ENCODE measurements at regions not wholly inside any gene's neighbourhood (a gene's known extent, or its start where the extent isn't known, plus 50 kb on each side); places are given as distances from the start of the nearest gene placed in this dataset.
"Not testable (repeated sequence)": the region's sequence is repeated elsewhere in the genome, so short reads cannot be mapped to it uniquely, and the experiment has no call there.

GRCh38 chr11:7186676-7187075 lies 65.0 kb upstream of the SYT9 start:
- Mint-ChIP-seq H3K4me1 (no peaks in the 10 kb centered on the region), H3K27me3 (ENCODE audit: low read depth) (no peaks in the 10 kb centered on the region; the same call in 1 of the 2 replicates), H3K27ac (no peak overlapping the region), H3K36me3 (no peaks in the 10 kb centered on the region), H3K4me3 (no peak overlapping the region), H3K9me3 (no peaks in the 10 kb centered on the region)
- ATAC-seq (no peak), DNase-seq (ENCODE audit: low spot score) (no peak)
- TF ChIP-seq CREM (CRISPR knock-in tag; IDR thresholded peaks at IDR 0.05): no peak
- TF ChIP-seq MYBL2 (CRISPR knock-in tag; IDR thresholded peaks at IDR 0.05): no peak
- no peak for TF ChIP-seq ZNF532 (CRISPR knock-in tag; IDR thresholded peaks at IDR 0.05; ENCODE audit: borderline replicate concordance)
- no peak for TF ChIP-seq RELA (CRISPR knock-in tag; IDR thresholded peaks at IDR 0.05; ENCODE audit: borderline replicate concordance)
- no peak for TF ChIP-seq FOXK1 (CRISPR knock-in tag; IDR thresholded peaks at IDR 0.05)
- TF ChIP-seq ZNF121 (CRISPR knock-in tag; IDR thresholded peaks at IDR 0.05): no peak
- no peak for TF ChIP-seq NR1H2 (CRISPR knock-in tag; IDR thresholded peaks at IDR 0.05)
- ChIA-PET POLR2A (no interaction called here), CTCF (no interaction called here)

- POLR2A ChIA-PET; H3K27ac Mint-ChIP-seq; H3K4me1 Mint-ChIP-seq; DNase-seq (ENCODE audit: low spot score); H3K36me3 Mint-ChIP-seq; H3K9me3 Mint-ChIP-seq; H3K27me3 Mint-ChIP-seq (ENCODE audit: low read depth); ATAC-seq; H3K4me3 Mint-ChIP-seq; CTCF ChIA-PET: not testable (repeated sequence)
Measured at GRCh38 chr11:7192785-7193184, 58.9 kb upstream of the SYT9 start.

- no peak overlapping the region for H3K4me3 Mint-ChIP-seq
- DNase-seq (ENCODE audit: low spot score) (no peak), ATAC-seq (no peak)
- H3K27me3 Mint-ChIP-seq (ENCODE audit: low read depth): 0 out of 2 replicates have a peak, but pooled peaks cover 4% of the 10 kb centered on the region
- no peak overlapping the region for H3K27ac Mint-ChIP-seq
- POLR2A ChIA-PET: no interaction called here
- H3K9me3 Mint-ChIP-seq: no peaks in the 10 kb centered on the region
- CTCF ChIA-PET: interaction anchor here (0.7 to 1.2 kb wide), 2 partner anchors 82 to 384 kb away, joined by 3 read pairs; no protein-coding TSS in a partner anchor
- no peaks in the 10 kb centered on the region for H3K4me1 Mint-ChIP-seq
- H3K36me3 Mint-ChIP-seq: no peaks in the 10 kb centered on the region
- TF ChIP-seq ZNF532 (CRISPR knock-in tag; IDR thresholded peaks at IDR 0.05; ENCODE audit: borderline replicate concordance) (no peak), E2F4 (CRISPR knock-in tag; IDR thresholded peaks at IDR 0.05; ENCODE audit: borderline replicate concordance, low read depth) (no peak), SMAD4 (CRISPR knock-in tag; IDR thresholded peaks at IDR 0.05) (no peak), ZNF263 (CRISPR knock-in tag; IDR thresholded peaks at IDR 0.05; ENCODE audit: low read depth) (no peak), ZMAT4 (CRISPR knock-in tag; IDR thresholded peaks at IDR 0.05) (no peak), ZNF512 (CRISPR knock-in tag; IDR thresholded peaks at IDR 0.05; ENCODE audit: borderline replicate concordance) (no peak), ZNF121 (CRISPR knock-in tag; IDR thresholded peaks at IDR 0.05) (no peak), ELF4 (CRISPR knock-in tag; IDR thresholded peaks at IDR 0.05; ENCODE audit: low read depth) (no peak), FOXJ3 (CRISPR knock-in tag; IDR thresholded peaks at IDR 0.05; ENCODE audit: borderline replicate concordance) (no peak), JUN (CRISPR knock-in tag; IDR thresholded peaks at IDR 0.05) (no peak), ZNF138 (CRISPR knock-in tag; conservative IDR thresholded peaks at IDR 0.05) (no peak), ETV6 (CRISPR knock-in tag; IDR thresholded peaks at IDR 0.05) (no peak), NFATC4 (CRISPR knock-in tag; IDR thresholded peaks at IDR 0.05) (no peak)
Measured at GRCh38 chr11:7196396-7197146, 55.1 kb upstream of the SYT9 start.

Data from WTC11 (cell line).